ENCODE measurements at regions not wholly inside any gene's neighbourhood (a gene's known extent, or its start where the extent isn't known, plus 50 kb on each side); places are given as distances from the start of the nearest gene placed in this dataset.
A peak's percentile ranks its signal among the peaks of the same experiment; 100 is the strongest.

GRCh38 chr2:200137691-200138090 is 168.8 kb upstream of the SPATS2L start:
- DNase-seq, result no peak

- peak; percentile 67 for DNase-seq
These were observed 167.9 kb upstream of the SPATS2L start for GRCh38 chr2:200138391-200139124.

GRCh38 chr2:200144571-200144970 is 161.9 kb upstream of the SPATS2L start:
- DNase-seq, result no peak

- no peak for DNase-seq
These were observed 160.0 kb upstream of the SPATS2L start for GRCh38 chr2:200146501-200146900.

- no peak for DNase-seq
These were observed 159.1 kb upstream of the SPATS2L start for GRCh38 chr2:200147371-200147770.

DNA sequence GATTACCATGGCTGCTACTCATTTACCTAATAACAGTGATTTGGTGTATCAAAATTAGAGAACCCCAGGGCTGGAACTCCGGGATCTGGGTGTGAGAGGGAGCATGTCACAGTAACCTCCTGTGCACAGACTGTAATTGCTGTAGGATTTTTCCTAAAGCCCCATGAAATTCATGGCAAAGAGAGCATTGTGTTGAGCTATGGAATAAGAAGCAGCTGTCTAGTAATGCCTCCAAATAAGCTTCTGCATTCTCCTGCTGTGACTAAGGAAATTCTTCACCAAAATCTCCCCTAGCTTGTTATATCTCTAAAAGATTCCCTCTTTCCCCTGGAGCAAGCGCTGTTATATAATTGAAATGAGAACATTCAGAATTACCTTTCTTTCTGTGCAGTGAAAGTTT is 158.1 kb upstream of the SPATS2L start:
- DNase-seq, result no peak

- no peak for DNase-seq
These were observed 155.9 kb upstream of the SPATS2L start for GRCh38 chr2:200150411-200151086.

- no peak for DNase-seq
These were observed 150.8 kb upstream of the SPATS2L start for GRCh38 chr2:200155652-200156051.

DNA sequence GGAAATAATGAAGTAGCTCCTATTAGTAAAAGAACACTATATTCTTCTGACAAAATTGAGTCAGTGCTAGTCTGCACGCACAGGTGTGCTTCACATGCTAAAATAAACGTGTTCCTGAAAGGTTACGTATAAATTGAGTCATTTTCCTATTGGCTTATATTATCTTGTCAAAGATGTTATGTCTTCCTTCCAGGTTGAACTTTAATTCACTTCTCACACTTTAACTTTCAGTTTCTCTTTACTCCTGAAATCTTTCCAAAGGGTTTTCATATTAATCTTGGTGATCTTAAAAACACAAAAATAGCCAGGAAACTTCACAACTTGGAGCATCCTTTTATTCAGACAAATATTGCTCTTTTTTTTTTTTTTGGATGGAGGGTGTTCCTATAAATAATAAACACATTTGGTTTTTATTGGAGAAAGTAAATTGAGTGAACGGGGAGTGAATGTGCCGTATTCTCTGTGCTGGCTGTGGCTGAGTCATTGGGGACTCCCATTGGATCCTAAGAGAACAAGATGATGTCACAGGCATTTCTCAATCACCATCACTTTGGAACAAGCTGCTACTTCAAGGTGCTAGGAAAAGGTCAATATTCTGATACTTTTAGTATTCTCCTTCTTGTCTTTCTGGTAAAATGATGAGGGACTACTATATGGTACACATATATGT is 150.2 kb upstream of the SPATS2L start:
- DNase-seq, result peak; percentile 37

- no peak for DNase-seq
These were observed 147.7 kb upstream of the SPATS2L start for GRCh38 chr2:200158647-200159356.

GRCh38 chr2:200159357-200159707 is 147.2 kb upstream of the SPATS2L start:
- no peak for DNase-seq

GRCh38 chr2:200159829-200160781 is 146.4 kb upstream of the SPATS2L start:
- no peak for DNase-seq

- DNase-seq, result no peak
These were observed 145.0 kb upstream of the SPATS2L start for GRCh38 chr2:200161458-200161857.

- DNase-seq, result no peak
These were observed 140.8 kb upstream of the SPATS2L start for GRCh38 chr2:200165687-200166086.

DNA sequence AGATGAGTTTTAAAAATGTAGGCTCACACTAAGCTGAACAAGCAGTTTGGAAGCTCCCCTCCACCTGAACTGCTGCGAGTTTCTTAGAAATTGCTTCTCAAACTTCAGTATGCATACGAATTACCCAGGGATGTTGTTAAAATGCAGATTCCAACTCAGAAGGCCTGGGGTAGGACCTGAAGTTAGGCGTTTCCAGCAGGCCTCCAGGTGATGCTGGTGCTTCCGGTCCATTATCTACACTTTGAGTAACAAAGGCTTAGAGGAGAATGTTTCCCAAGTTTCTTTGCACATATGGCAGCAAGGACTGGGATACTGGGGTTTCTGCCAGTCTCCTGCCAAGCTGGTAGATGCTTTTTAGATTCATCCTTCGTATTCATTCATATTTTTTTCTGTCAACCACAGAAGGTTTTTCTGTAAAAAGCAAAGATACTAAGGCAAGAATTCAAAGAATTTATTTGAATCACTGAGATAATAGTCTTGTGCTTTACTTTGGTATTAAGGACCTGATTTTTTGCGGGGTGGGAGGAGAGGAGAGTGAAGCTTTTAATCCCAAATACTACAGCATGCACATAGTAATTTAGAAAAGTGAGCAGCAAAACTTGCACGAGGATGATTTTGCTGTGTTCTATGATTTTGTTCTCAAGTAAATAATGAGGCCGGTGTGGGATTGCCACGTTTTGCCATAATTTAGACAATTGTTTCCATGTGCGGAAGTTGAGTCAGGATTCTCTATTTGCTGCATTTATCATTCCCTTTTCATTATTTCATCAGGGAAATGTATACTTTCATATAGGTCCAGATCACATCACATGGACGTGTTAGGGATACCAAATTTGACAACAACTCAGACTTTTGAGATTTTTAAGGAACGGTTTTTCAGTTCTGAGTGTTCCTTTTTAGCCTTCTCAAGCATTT is 137.6 kb upstream of the SPATS2L start:
- DNase-seq, result peak; percentile 48

DNA sequence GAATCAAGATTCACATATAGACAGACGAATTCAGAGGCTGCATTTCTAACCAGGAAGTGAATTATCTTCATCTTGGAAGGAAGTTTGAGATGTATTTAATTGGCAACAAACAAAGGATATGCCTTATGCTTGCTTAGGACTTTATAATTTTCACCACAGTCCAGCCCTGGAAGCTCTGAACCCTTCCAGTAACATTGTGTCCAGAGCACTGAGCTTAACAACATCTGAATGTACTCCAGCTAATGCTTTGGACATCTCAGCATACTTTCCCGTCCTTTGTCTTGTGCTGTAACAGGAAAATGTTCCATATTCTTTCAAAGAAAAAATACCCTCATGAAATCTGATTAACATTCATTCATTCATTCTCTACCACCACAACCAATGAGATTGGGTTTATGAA is 136.3 kb upstream of the SPATS2L start:
- DNase-seq, result no peak

DNA sequence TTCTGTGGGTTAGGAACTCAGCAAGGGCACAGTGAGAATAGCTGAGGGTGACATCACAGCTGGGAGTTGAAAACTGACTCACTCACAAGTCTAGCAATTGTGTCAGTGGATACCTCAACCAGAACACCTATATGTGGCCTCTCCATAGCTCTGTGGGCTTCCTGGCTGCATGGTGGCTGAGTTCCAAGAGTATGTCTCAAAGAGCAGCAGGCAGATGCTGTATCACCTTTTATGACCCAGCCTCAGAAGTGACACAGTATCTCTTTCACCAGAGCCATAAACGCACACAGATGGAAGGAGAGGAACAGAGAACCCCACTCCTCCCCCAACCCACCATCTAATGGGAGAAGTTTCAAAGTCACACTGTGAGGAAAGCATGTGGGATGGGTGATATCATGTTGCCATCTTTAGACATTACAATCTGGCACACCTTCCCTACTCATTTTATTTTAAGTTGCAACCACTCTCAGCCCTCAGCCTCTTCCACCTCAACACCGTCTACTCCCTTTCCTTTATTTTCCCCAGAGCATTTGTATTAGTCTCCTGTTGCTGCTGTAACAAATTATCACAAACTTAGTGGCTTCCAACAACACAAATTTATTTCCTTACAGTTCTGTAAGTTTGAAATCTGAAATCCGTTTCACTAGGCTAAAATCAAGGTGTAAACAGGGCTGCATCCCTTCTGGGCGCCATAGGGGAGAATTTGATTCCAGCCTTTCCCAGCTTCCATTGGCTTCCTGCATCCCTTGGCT is 134.6 kb upstream of the SPATS2L start:
- no peak for DNase-seq

DNA sequence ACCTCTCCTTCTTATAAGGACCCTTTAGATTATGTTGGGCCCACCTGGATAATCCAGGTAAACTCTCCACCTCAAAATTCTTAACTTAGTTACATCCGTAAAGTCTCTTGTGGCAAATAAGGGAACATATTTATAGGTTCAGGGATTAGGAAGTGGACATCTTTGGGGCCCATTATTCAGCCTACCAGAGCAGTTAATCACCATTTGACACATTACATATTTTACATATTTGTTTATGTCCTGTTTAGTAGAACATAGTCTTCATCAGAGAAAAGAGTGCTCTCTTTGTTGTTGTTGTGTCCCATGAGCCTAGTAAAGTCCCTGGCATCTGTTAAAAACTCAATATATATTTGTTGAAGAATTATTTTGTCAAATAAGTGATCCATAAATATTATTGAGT is 134.0 kb upstream of the SPATS2L start:
- DNase-seq, result no peak

- DNase-seq, result peak; percentile 72
These were observed 133.4 kb upstream of the SPATS2L start for GRCh38 chr2:200172944-200173581.

Measured in muscle of arm (tissue), 1 donor.